Activated CD4-positive, CD25-positive, alpha-beta regulatory T cell (primary cell): ENCODE measurements at regions not wholly inside any gene's neighbourhood (a gene's known extent, or its start where the extent isn't known, plus 50 kb on each side); places are given as distances from the start of the nearest gene placed in this dataset.

Source experiments
- DNase-seq, 4 experiments: peaks; one replicate each; lab custom pipeline; 2025; lab: John Stamatoyannopoulos, UW

- DNase-seq = no peak
Measured at GRCh38 chr18:24987303-24988252, 364.4 kb downstream of the ZNF521 start.

DNA sequence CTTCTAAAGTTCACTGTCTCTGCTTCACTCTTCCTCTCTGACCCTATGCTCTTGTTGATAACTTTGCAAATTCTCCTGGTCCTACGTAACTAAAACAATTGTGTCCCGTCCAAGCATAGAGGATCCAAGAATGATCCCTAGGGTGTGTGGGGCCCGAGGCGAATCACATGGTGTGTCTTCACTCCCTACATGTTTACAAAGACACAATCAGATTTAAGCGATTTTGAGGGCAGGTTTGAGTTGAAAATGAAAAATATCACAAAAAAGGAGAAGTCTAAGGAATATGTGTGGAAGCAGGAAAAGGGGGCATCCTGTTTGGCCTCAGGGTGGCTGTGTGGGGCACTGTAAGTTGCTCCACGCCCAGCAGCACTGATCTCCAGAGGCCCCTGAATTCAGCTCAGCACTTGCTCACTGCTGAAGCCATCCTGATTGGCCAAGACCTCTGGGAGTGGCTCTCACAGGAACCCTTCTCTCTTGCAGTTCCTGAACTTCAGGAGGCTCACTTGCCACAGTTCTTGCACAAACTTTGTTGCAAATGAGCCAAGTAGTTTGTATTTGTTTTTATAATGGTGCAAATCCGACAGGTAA is 363.6 kb downstream of the ZNF521 start:
- no peak for DNase-seq

- DNase-seq = no peak
Measured at GRCh38 chr18:24989760-24990593, 362.0 kb downstream of the ZNF521 start.

DNA sequence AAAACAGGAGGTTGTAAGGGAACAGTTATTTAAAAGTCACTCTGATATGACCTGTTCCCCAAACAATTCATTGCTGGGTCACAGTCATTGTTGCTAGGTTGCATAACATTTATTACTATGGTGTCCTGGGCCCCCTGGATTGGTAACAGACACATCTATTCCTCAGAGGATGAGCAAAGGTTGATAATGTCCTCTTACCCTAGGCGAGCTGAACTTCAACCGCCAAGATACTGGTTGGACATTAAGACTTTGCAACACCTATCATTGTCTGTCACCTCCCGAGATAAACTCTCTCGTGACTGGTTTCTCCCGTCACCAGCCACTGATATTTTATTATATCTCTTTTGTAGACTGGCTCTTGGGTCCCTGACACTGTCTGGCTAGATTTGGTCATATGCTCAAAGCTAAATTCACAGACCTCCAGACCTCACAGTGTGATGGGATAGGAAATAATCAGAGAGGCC is 361.3 kb downstream of the ZNF521 start:
- DNase-seq = no peak

- DNase-seq = no peak
Measured at GRCh38 chr18:24991141-24992060, 360.6 kb downstream of the ZNF521 start.

- no peak for DNase-seq
Measured at GRCh38 chr18:24992491-24992890, 359.5 kb downstream of the ZNF521 start.

DNA sequence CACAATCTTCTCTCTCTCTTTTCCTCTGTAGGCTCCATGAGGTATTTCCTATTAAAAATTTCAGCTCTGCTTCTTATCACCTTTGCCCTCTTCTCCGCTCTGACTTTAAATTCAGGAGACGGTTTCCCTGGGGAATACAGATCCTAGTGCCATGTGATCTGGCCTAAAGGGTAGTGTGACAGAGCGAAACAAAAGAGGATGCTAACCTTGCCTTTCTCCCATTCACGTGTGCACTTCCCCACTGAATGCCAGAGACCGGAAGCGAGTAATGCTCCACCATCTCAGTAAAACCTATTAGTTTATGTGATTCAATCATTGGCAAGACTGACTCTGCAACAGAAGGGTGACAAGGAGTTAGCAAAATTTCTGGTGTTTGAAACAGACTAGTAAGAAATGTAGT is 358.3 kb downstream of the ZNF521 start:
- DNase-seq = no peak

DNA sequence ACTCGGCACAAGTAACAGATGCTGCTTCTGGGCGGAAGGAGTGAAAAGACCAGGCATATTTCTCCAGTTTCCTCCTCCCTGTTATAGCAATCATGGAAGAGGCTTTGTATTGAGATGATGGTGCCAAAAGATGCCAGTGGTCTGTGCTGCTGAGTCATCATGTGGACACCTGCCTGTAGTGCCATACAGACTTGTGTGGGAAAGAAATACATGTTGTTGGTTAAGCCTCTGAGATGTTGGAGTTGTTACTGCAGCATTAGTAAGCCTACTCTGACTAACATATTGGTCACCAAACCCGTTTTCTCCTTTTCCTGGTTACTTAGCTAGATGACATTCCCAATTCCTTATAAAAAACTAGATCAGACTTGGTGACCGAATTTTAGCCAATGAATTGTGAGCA is 356.9 kb downstream of the ZNF521 start:
- DNase-seq = no peak

DNA sequence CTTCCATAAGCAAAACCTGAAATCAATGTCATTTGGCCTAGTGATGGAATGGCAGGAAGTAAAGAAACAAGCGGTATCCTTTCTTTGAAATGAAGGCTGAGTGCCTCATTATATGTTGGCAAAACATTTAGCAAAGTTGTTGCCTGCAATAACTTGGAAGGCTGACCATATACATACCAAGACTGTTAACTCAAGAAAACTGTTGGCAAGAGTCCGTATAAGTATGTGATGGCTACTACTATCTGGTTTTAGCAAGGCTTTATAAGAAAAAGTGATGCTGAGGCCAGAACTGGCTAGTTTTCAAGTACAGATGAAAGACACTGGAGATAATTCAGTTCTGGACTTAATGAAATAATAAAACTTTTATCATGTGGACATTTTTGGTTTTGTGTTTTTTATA is 356.2 kb downstream of the ZNF521 start:
- no peak for DNase-seq

DNA sequence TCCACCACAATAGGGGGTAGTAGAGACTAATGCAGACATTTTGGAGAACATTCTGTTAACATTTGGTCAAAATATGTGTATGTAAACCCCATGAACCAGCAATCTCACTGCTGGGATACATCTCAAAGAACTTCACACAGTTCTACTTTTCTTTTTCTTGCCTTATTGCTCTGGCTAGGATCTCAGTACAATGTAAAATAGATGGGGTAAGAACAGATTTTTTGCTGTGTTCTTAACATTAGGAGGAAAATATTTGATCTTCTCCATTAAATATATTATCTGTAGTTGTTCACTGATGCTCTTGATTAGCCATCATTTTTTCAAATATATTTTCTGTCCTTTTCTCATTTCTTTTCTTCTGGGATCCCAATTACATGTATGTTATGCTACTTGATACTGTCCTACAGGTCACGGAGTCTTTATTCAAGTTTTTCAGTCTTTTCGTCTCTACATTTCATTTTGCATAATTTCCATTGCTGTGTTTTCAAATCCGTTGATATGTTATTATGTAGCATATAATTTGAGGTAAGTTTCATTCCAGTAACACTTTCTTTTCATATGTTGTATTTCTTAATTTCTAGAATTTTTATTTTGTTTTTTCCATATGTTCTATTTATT is 352.2 kb downstream of the ZNF521 start:
- no peak for DNase-seq

DNA sequence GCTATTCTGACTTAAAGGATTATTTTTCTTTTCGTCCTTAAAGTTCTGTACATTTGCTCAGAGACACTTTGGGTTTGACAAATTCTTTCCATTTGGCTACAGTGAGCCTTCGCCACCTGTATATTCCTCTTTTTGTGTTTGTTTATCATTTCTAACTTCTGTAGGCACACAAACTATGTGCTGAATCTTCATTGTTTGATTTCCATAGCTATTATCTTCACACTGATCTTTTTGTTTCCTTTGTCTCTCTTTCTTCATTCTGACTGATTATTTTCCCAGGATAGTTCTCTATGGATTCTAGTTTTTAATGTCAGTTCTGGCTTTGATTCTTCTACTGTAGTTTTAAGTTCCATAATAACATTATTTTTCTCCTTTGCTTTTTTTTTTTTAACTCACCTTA is 350.2 kb downstream of the ZNF521 start:
- no peak for DNase-seq

DNA sequence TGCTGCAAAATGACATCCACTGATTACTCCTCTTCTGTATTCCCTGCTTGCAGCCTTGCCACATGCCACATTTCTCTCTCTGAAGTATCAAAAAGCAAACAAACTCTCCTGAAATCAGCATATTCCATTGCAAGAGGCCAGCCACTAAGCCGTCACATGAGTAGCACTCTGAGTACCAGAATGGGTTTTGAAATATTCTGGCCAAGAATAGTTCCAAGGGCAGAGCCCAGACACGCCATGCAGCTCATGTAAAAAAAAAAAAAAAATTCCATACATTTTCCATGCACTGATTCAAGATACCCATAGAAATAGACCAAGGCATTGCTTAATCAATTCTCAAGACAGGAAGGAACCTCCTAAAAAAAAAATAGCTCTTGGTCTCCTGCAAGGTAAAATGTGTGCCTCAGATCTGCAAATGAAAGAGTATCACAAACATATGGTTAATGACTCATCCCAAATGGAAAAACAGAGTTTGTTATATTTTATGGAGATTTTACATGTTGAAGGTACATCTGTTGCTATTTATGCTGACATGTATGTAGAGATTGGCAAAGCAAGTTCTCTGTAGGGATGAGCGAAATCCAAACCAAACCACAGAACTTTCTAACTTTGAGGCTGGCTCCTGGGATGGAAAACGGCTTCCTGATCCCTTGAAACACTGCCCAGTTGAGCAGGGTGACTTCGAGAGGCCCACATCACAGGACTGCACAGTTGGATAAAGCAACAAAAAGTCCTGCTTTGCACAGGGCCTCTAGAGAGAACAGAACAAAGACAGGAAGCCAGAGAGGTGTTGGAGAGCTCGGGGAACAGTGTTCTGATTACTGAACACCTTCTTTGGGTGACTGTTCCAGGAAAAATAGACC is 346.2 kb downstream of the ZNF521 start:
- DNase-seq = no peak

DNA sequence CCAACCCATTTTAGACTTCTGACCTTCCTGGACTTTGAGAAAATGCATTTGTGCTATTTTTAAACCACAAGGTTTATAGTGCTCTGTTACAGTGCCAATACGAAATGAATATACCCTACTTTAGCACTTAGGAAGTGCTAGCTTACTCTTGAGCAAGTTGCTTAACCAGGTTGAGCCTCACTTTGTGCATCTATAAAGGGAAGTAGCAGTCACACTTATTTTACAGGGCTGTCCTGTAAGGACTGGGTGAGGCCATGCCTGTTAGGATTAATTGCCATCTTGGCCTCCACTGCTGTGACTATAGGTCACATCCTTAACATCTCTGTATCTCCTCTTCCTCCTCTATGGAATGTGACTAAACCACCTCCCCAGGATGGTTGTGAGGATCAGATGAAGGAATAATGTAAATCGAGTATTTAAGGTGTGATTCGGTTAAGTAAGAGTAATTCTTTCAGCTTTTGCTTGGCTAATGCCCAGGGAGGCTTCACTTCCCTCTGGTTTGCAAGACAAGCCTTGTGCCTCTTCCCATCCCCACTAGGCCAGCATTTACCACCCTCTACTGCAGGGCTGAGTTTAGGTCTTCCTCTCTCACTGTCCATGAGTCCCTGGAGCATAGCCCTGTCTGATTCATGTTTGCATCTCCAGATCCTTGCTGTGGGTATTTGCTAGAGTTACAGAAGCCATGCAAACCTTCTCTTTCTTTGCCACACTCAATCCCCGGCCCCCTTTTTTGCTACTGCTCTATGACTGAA is 341.2 kb downstream of the ZNF521 start:
- DNase-seq = no peak
